GM23338 (cell line): ENCODE measurements at regions not wholly inside any gene's neighbourhood (a gene's known extent, or its start where the extent isn't known, plus 50 kb on each side); places are given as distances from the start of the nearest gene placed in this dataset.

Experiments used
- ATAC-seq: fragments of 200-7000 bp; cut with Tn5 transposase; 3 replicates; pipeline ENCODE4 v1.9.1; 2020
- DNase-seq: peaks from one replicate; pipeline ENCODE4 v3.0.0-alpha.2; 2015; ENCODE audit warnings: low spot score
- H2AFZ ChIP-seq: fragments of 200-600 bp; sonication (generic); 2 replicates; pipeline ENCODE4 v1.8.0; 2016; ENCODE audit warnings: antibody characterized with exemption, mild to moderate bottlenecking, moderate library complexity
- H3F3A ChIP-seq: fragments of 200-600 bp; sonication (generic); replicated peaks from 2 replicates; pipeline ENCODE4 v1.8.0; 2017; ENCODE audit warnings: antibody characterized with exemption, mixed run types, low read depth
- H3K27ac ChIP-seq: fragments of 200-600 bp; sonication (generic); 2 replicates; pipeline ENCODE4 v1.6.1; 2016; ENCODE audit warnings: low read depth
- H3K27me3 ChIP-seq: fragments of 200-600 bp; sonication (generic); 2 replicates; pipeline ENCODE4 v1.8.0; 2016; ENCODE audit warnings: mild to moderate bottlenecking, mixed run types, moderate library complexity; ENCODE audit not compliant: insufficient read depth
- H3K36me3 ChIP-seq: fragments of 200-600 bp; sonication (generic); 2 replicates; pipeline ENCODE4 v1.8.0; 2016; ENCODE audit warnings: mild to moderate bottlenecking; ENCODE audit not compliant: insufficient read depth
- H3K4me1 ChIP-seq: fragments of 200-600 bp; sonication (generic); 2 replicates; pipeline ENCODE4 v1.8.0; 2016; ENCODE audit warnings: mild to moderate bottlenecking, moderate library complexity; ENCODE audit not compliant: insufficient read depth
- H3K4me2 ChIP-seq: fragments of 200-600 bp; sonication (generic); 2 replicates; pipeline ENCODE4 v1.7.1; 2017; ENCODE audit warnings: mixed run types
- H3K4me3 ChIP-seq: fragments of 200-600 bp; sonication (generic); 2 replicates; pipeline ENCODE4 v1.6.1; 2016; ENCODE audit warnings: mixed run types
- H3K79me2 ChIP-seq: fragments of 200-600 bp; sonication (generic); replicated peaks from 2 replicates; pipeline ENCODE4 v1.8.0; 2017; ENCODE audit warnings: mild to moderate bottlenecking; ENCODE audit not compliant: insufficient read depth
- H3K9me2 ChIP-seq: fragments of 200-600 bp; sonication (generic); 2 replicates; pipeline ENCODE4 v1.8.0; 2017; ENCODE audit not compliant: insufficient read depth
- H4K20me1 ChIP-seq: fragments of 200-600 bp; sonication (generic); replicated peaks from 2 replicates; pipeline ENCODE4 v1.8.0; 2017; ENCODE audit warnings: mild to moderate bottlenecking; ENCODE audit not compliant: insufficient read depth
- H3K27ac Mint-ChIP-seq: 2 replicates; pipeline ENCODE4 v1.8.0; 2020; ENCODE audit warnings: inconsistent platforms, mild to moderate bottlenecking, moderate library complexity, mixed read lengths
- H3K27me3 Mint-ChIP-seq: 3 replicates; pipeline ENCODE4 v1.8.0; 2022; ENCODE audit warnings: low read depth, mild to moderate bottlenecking, moderate library complexity, mixed read lengths, inconsistent platforms; ENCODE audit not compliant: insufficient read depth, poor library complexity
- H3K36me3 Mint-ChIP-seq: 3 replicates; pipeline ENCODE4 v1.8.0; 2021; ENCODE audit warnings: low read depth, mild to moderate bottlenecking, inconsistent platforms, moderate library complexity, mixed read lengths
- H3K4me1 Mint-ChIP-seq: 3 replicates; pipeline ENCODE4 v1.8.0; 2020; ENCODE audit warnings: mild to moderate bottlenecking, inconsistent platforms, mixed read lengths
- H3K4me3 Mint-ChIP-seq: 3 replicates; pipeline ENCODE4 v1.8.0; 2021; ENCODE audit warnings: moderate library complexity, mild to moderate bottlenecking, inconsistent platforms, mixed read lengths
- H3K9me3 Mint-ChIP-seq: 3 replicates; pipeline ENCODE4 v1.8.0; 2020; ENCODE audit warnings: moderate library complexity, mild to moderate bottlenecking, inconsistent platforms, mixed read lengths
- CREB1 ChIP-seq: fragments of 250-450 bp; sonication (Bioruptor Pico); IDR thresholded peaks from 2 replicates; pipeline ENCODE4 v1.5.0; 2020; ENCODE audit warnings: low read depth, mild to moderate bottlenecking, moderate library complexity
- JUNB ChIP-seq: IDR thresholded peaks from one replicate; pipeline ENCODE4 v1.6.1; 2016; ENCODE audit warnings: antibody characterized with exemption; ENCODE audit not compliant: unreplicated experiment
- NANOG ChIP-seq: IDR thresholded peaks from 2 replicates; pipeline ENCODE4 v1.6.1; 2016; ENCODE audit warnings: antibody characterized with exemption, borderline replicate concordance
- STAT1 ChIP-seq: IDR thresholded peaks from one replicate; pipeline ENCODE4 v1.6.1; 2016; ENCODE audit warnings: antibody characterized with exemption; ENCODE audit not compliant: unreplicated experiment
- ZNF114 ChIP-seq: fragments of 250-450 bp; sonication (Bioruptor Pico); IDR thresholded peaks from 2 replicates; pipeline ENCODE4 v1.5.0; 2020; ENCODE audit warnings: mild to moderate bottlenecking, moderate library complexity
- ZNF331 ChIP-seq: fragments of 250-450 bp; sonication (Bioruptor Pico); IDR thresholded peaks from 2 replicates; pipeline ENCODE4 v1.5.0; 2020; ENCODE audit warnings: low read depth, mild to moderate bottlenecking, moderate library complexity
- TF ChIP-seq, protein P1 (sequence below): IDR thresholded peaks from 2 replicates; pipeline ENCODE4 v1.6.1; 2016; ENCODE audit warnings: antibody characterized with exemption
- TF ChIP-seq, protein P2 (sequence below): IDR thresholded peaks from one replicate; pipeline ENCODE4 v1.6.1; 2018; ENCODE audit warnings: antibody characterized with exemption; ENCODE audit not compliant: unreplicated experiment
- TF ChIP-seq, protein P3 (sequence below): fragments of 250-450 bp; sonication (Bioruptor Pico); IDR thresholded peaks from 2 replicates; pipeline ENCODE4 v1.5.0; 2020; ENCODE audit warnings: mild to moderate bottlenecking, moderate library complexity

DNA sequence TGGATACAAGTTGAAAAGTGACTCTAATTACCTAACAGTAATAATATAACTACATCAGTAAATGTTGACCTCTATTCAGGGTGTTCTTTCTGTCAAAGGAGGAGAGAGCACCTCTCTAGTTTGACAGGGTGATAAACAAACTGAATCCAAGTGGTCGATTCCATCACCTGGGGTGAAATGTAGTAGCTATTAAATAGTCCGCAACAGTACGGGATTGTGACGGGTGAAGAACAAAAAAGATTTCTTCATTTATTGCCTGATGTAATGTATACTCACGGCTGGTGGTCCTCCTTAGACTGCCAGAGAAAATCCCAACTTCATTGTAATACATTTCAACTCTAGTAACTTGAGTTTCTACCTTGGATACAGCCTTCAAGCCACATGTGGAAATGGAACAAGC is 292.5 kb upstream of the CELF2 start:
- Histone ChIP-seq H3F3A (no peaks in the 10 kb centered on the region), H3K4me1 (no peaks in the 10 kb centered on the region), H3K79me2 (no peaks in the 10 kb centered on the region), H2AFZ (no peak overlapping the region), H3K27ac (no peak overlapping the region), H3K9me2 (no peaks in the 10 kb centered on the region), H3K27me3 (no peaks in the 10 kb centered on the region), H3K4me2 (no peak overlapping the region), H3K4me3 (no peak overlapping the region), H3K36me3 (no peaks in the 10 kb centered on the region), H4K20me1 (no peaks in the 10 kb centered on the region)
- ATAC-seq (no peak), DNase-seq (no peak)
- Mint-ChIP-seq H3K36me3 (no peaks in the 10 kb centered on the region), H3K27ac (no peak overlapping the region), H3K9me3 (no peaks in the 10 kb centered on the region), H3K27me3 (no peaks in the 10 kb centered on the region), H3K4me1 (no peaks in the 10 kb centered on the region), H3K4me3 (no peak overlapping the region)
- TF ChIP-seq ZNF331 (CRISPR knock-in tag) (no peak), JUNB (no peak), STAT1 (no peak), NANOG (no peak), CREB1 (CRISPR knock-in tag) (no peak)
- TF ChIP-seq, protein P1, sequence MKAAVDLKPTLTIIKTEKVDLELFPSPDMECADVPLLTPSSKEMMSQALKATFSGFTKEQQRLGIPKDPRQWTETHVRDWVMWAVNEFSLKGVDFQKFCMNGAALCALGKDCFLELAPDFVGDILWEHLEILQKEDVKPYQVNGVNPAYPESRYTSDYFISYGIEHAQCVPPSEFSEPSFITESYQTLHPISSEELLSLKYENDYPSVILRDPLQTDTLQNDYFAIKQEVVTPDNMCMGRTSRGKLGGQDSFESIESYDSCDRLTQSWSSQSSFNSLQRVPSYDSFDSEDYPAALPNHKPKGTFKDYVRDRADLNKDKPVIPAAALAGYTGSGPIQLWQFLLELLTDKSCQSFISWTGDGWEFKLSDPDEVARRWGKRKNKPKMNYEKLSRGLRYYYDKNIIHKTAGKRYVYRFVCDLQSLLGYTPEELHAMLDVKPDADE, result no peak
- TF ChIP-seq, protein P2, sequence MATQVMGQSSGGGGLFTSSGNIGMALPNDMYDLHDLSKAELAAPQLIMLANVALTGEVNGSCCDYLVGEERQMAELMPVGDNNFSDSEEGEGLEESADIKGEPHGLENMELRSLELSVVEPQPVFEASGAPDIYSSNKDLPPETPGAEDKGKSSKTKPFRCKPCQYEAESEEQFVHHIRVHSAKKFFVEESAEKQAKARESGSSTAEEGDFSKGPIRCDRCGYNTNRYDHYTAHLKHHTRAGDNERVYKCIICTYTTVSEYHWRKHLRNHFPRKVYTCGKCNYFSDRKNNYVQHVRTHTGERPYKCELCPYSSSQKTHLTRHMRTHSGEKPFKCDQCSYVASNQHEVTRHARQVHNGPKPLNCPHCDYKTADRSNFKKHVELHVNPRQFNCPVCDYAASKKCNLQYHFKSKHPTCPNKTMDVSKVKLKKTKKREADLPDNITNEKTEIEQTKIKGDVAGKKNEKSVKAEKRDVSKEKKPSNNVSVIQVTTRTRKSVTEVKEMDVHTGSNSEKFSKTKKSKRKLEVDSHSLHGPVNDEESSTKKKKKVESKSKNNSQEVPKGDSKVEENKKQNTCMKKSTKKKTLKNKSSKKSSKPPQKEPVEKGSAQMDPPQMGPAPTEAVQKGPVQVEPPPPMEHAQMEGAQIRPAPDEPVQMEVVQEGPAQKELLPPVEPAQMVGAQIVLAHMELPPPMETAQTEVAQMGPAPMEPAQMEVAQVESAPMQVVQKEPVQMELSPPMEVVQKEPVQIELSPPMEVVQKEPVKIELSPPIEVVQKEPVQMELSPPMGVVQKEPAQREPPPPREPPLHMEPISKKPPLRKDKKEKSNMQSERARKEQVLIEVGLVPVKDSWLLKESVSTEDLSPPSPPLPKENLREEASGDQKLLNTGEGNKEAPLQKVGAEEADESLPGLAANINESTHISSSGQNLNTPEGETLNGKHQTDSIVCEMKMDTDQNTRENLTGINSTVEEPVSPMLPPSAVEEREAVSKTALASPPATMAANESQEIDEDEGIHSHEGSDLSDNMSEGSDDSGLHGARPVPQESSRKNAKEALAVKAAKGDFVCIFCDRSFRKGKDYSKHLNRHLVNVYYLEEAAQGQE, result no peak

DNA sequence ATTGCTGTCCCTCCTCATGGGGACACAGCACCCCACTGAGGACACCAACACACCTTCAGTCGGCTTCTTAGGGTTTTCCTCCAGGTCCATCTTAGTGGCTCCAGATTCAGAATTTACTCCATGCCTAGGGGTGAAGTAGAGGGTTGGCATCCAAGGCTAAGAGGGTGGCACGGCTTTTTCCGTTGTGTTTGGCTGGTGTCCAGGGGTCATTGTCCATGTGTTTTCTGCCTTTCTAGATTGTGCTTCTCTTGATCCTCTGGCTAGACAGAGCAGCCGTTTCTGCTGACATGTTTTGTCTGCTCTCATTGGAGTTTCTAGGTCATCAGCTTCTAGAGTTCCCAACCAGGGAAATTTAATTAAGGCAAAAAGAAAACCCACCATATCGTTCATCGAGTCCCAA is 291.6 kb upstream of the CELF2 start:
- Mint-ChIP-seq H3K27ac (no peak overlapping the region), H3K9me3 (no peaks in the 10 kb centered on the region), H3K4me1 (no peaks in the 10 kb centered on the region), H3K27me3 (no peaks in the 10 kb centered on the region), H3K36me3 (no peaks in the 10 kb centered on the region), H3K4me3 (no peak overlapping the region)
- Histone ChIP-seq H3K79me2 (no peaks in the 10 kb centered on the region), H3K4me3 (no peak overlapping the region), H3K4me1 (no peaks in the 10 kb centered on the region), H3K36me3 (no peaks in the 10 kb centered on the region), H2AFZ (no peak overlapping the region), H3K27ac (no peak overlapping the region), H3K4me2 (no peak overlapping the region), H4K20me1 (no peaks in the 10 kb centered on the region), H3K9me2 (peaks cover 2% of the 10 kb centered on the region; the same call in 1 of the 2 replicates), H3K27me3 (no peaks in the 10 kb centered on the region), H3F3A (no peaks in the 10 kb centered on the region)
- DNase-seq (no peak), ATAC-seq (no peak)
- no peak for TF ChIP-seq STAT1
- TF ChIP-seq, protein P3, sequence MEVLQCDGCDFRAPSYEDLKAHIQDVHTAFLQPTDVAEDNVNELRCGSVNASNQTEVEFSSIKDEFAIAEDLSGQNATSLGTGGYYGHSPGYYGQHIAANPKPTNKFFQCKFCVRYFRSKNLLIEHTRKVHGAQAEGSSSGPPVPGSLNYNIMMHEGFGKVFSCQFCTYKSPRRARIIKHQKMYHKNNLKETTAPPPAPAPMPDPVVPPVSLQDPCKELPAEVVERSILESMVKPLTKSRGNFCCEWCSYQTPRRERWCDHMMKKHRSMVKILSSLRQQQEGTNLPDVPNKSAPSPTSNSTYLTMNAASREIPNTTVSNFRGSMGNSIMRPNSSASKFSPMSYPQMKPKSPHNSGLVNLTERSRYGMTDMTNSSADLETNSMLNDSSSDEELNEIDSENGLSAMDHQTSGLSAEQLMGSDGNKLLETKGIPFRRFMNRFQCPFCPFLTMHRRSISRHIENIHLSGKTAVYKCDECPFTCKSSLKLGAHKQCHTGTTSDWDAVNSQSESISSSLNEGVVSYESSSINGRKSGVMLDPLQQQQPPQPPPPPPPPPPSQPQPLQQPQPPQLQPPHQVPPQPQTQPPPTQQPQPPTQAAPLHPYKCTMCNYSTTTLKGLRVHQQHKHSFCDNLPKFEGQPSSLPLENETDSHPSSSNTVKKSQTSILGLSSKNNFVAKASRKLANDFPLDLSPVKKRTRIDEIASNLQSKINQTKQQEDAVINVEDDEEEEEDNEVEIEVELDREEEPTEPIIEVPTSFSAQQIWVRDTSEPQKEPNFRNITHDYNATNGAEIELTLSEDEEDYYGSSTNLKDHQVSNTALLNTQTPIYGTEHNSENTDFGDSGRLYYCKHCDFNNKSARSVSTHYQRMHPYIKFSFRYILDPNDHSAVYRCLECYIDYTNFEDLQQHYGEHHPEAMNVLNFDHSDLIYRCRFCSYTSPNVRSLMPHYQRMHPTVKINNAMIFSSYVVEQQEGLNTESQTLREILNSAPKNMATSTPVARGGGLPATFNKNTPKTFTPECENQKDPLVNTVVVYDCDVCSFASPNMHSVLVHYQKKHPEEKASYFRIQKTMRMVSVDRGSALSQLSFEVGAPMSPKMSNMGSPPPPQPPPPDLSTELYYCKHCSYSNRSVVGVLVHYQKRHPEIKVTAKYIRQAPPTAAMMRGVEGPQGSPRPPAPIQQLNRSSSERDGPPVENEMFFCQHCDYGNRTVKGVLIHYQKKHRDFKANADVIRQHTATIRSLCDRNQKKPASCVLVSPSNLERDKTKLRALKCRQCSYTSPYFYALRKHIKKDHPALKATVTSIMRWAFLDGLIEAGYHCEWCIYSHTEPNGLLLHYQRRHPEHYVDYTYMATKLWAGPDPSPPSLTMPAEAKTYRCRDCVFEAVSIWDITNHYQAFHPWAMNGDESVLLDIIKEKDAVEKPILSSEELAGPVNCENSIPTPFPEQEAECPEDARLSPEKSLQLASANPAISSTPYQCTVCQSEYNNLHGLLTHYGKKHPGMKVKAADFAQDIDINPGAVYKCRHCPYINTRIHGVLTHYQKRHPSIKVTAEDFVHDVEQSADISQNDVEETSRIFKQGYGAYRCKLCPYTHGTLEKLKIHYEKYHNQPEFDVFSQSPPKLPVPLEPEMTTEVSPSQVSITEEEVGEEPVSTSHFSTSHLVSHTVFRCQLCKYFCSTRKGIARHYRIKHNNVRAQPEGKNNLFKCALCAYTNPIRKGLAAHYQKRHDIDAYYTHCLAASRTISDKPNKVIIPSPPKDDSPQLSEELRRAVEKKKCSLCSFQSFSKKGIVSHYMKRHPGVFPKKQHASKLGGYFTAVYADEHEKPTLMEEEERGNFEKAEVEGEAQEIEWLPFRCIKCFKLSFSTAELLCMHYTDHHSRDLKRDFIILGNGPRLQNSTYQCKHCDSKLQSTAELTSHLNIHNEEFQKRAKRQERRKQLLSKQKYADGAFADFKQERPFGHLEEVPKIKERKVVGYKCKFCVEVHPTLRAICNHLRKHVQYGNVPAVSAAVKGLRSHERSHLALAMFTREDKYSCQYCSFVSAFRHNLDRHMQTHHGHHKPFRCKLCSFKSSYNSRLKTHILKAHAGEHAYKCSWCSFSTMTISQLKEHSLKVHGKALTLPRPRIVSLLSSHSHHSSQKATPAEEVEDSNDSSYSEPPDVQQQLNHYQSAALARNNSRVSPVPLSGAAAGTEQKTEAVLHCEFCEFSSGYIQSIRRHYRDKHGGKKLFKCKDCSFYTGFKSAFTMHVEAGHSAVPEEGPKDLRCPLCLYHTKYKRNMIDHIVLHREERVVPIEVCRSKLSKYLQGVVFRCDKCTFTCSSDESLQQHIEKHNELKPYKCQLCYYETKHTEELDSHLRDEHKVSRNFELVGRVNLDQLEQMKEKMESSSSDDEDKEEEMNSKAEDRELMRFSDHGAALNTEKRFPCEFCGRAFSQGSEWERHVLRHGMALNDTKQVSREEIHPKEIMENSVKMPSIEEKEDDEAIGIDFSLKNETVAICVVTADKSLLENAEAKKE (CRISPR knock-in tag), result no peak
- TF ChIP-seq ZNF331 (CRISPR knock-in tag), result no peak
- no peak for TF ChIP-seq ZNF114 (CRISPR knock-in tag)
- no peak for TF ChIP-seq CREB1 (CRISPR knock-in tag)
